ENCODE measurements at regions not wholly inside any gene's neighbourhood (a gene's known extent, or its start where the extent isn't known, plus 50 kb on each side); places are given as distances from the start of the nearest gene placed in this dataset.

- TF ChIP-seq, protein P1, sequence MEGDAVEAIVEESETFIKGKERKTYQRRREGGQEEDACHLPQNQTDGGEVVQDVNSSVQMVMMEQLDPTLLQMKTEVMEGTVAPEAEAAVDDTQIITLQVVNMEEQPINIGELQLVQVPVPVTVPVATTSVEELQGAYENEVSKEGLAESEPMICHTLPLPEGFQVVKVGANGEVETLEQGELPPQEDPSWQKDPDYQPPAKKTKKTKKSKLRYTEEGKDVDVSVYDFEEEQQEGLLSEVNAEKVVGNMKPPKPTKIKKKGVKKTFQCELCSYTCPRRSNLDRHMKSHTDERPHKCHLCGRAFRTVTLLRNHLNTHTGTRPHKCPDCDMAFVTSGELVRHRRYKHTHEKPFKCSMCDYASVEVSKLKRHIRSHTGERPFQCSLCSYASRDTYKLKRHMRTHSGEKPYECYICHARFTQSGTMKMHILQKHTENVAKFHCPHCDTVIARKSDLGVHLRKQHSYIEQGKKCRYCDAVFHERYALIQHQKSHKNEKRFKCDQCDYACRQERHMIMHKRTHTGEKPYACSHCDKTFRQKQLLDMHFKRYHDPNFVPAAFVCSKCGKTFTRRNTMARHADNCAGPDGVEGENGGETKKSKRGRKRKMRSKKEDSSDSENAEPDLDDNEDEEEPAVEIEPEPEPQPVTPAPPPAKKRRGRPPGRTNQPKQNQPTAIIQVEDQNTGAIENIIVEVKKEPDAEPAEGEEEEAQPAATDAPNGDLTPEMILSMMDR (IDR thresholded peaks at IDR 0.05; ENCODE audit: low read depth, low read length): no peak
- no peak for TF ChIP-seq EZH2phosphoT487 (IDR thresholded peaks at IDR 0.05; ENCODE audit: low read depth)
Measured at GRCh38 chr3:167899093-167899492, 163.6 kb downstream of the SERPINI1 start.
